ENCODE measurements at regions not wholly inside any gene's neighbourhood (a gene's known extent, or its start where the extent isn't known, plus 50 kb on each side); places are given as distances from the start of the nearest gene placed in this dataset.

- peak; percentile 14 for DNase-seq (ENCODE audit: low spot score)
- no peak overlapping the region for H3K27ac ChIP-seq
- CTCF ChIA-PET: interaction anchor here (1.0 to 1.9 kb wide), 5 partner anchors 65 to 423 kb away, joined by 3 to 10 read pairs (median 3); no protein-coding TSS in a partner anchor
- POLR2A ChIA-PET (ENCODE audit: low non-redundant PET): no interaction called here
- TF ChIP-seq CTCF (conservative IDR thresholded peaks at IDR 0.05; ENCODE audit: low read depth): 0 out of 2 replicates have a peak, but pooled peaks have one; percentile 16
Measured at GRCh38 chr3:102224171-102224570, 210.6 kb upstream of the ZPLD1 start.

- DNase-seq (ENCODE audit: low spot score): no peak
- no peak for TF ChIP-seq CTCF (conservative IDR thresholded peaks at IDR 0.05; ENCODE audit: low read depth)
- no peak overlapping the region for H3K27ac ChIP-seq
- POLR2A ChIA-PET (ENCODE audit: low non-redundant PET): no interaction called here
- CTCF ChIA-PET: interaction anchor here (0.6 to 1.9 kb wide), 16 partner anchors 11 to 432 kb away, joined by 3 to 10 read pairs (median 4); partner anchors contain the start of gene NFKBIZ
Measured at GRCh38 chr3:102225005-102225404, 209.8 kb upstream of the ZPLD1 start.

- POLR2A ChIA-PET (ENCODE audit: low non-redundant PET): no interaction called here
- DNase-seq (ENCODE audit: low spot score): peak; percentile 42
Measured at GRCh38 chr3:102225407-102226132, 209.2 kb upstream of the ZPLD1 start.

GRCh38 chr3:102226463-102226862, 208.4 kb upstream of the ZPLD1 start:
- ChIA-PET POLR2A (ENCODE audit: low non-redundant PET) (no interaction called here), CTCF (no interaction called here)
- H3K27ac ChIP-seq: no peak overlapping the region
- DNase-seq (ENCODE audit: low spot score): no peak
- TF ChIP-seq CTCF (conservative IDR thresholded peaks at IDR 0.05; ENCODE audit: low read depth): no peak

More at GRCh38 chr3:102225407-102226132, 209.2 kb upstream of the ZPLD1 start:
- no peak overlapping the region for H3K27ac ChIP-seq
- peak; percentile 64 for TF ChIP-seq CTCF (conservative IDR thresholded peaks at IDR 0.05; ENCODE audit: low read depth)
- CTCF ChIA-PET: interaction anchor here (0.6 to 1.9 kb wide), 17 partner anchors 10 to 433 kb away, joined by 3 to 10 read pairs (median 4); partner anchors contain the start of gene NFKBIZ

GRCh38 chr3:102229062-102229655, 205.7 kb upstream of the ZPLD1 start:
- ChIA-PET CTCF (interaction anchor here (0.5 to 2.1 kb wide), 27 partner anchors 10 to 1573 kb away, joined by 3 to 38 read pairs (median 3); no protein-coding TSS in a partner anchor), POLR2A (ENCODE audit: low non-redundant PET) (no interaction called here)
- peak; percentile 60 for DNase-seq (ENCODE audit: low spot score)
- H3K27ac ChIP-seq: no peak overlapping the region
- peak; percentile 93 for TF ChIP-seq CTCF (conservative IDR thresholded peaks at IDR 0.05; ENCODE audit: low read depth)

- ChIA-PET POLR2A (ENCODE audit: low non-redundant PET) (no interaction called here), CTCF (interaction anchor here (0.6 to 1.4 kb wide), 3 partner anchors 170 to 618 kb away, joined by 3 to 5 read pairs (median 3); no protein-coding TSS in a partner anchor)
- no peak for TF ChIP-seq CTCF (conservative IDR thresholded peaks at IDR 0.05; ENCODE audit: low read depth)
- DNase-seq (ENCODE audit: low spot score): no peak
- no peak overlapping the region for H3K27ac ChIP-seq
Measured at GRCh38 chr3:102230057-102230456, 204.8 kb upstream of the ZPLD1 start.
